Cerebellar cortex (tissue), 1 donor: ENCODE measurements at regions not wholly inside any gene's neighbourhood (a gene's known extent, or its start where the extent isn't known, plus 50 kb on each side); places are given as distances from the start of the nearest gene placed in this dataset.
A peak's percentile ranks its signal among the peaks of the same experiment; 100 is the strongest.
"Not testable (repeated sequence)": the region's sequence is repeated elsewhere in the genome, so short reads cannot be mapped to it uniquely, and the experiment has no call there.

Experiments
- DNase-seq: peaks from one replicate; pipeline ENCODE4 v3.0.0-alpha.2; 2015; ENCODE audit warnings: low spot score

GRCh38 chr6:96276305-96276704, 245.3 kb upstream of the UFL1 start:
- DNase-seq = no peak

- no peak for DNase-seq
These were observed 244.8 kb upstream of the UFL1 start for GRCh38 chr6:96276856-96277255.

- DNase-seq = no peak
These were observed 242.5 kb upstream of the UFL1 start for GRCh38 chr6:96279084-96279483.

- DNase-seq = no peak
These were observed 235.1 kb upstream of the UFL1 start for GRCh38 chr6:96286503-96286902.

GRCh38 chr6:96299525-96299924, 222.1 kb upstream of the UFL1 start:
- DNase-seq = no peak

- no peak for DNase-seq
These were observed 220.6 kb upstream of the UFL1 start for GRCh38 chr6:96301023-96301422.

GRCh38 chr6:96301781-96302180, 219.8 kb upstream of the UFL1 start:
- no peak for DNase-seq

GRCh38 chr6:96302991-96303390, 218.6 kb upstream of the UFL1 start:
- DNase-seq = no peak

GRCh38 chr6:96304997-96305396, 216.6 kb upstream of the UFL1 start:
- no peak for DNase-seq

GRCh38 chr6:96330884-96331283, 190.7 kb upstream of the UFL1 start:
- DNase-seq = no peak

GRCh38 chr6:96340164-96340563, 181.4 kb upstream of the UFL1 start:
- DNase-seq = no peak

GRCh38 chr6:96345501-96345900, 176.1 kb upstream of the UFL1 start:
- DNase-seq = no peak

- DNase-seq = no peak
These were observed 140.4 kb upstream of the UFL1 start for GRCh38 chr6:96381246-96381645.

- DNase-seq = peak; percentile 71
These were observed 129.7 kb upstream of the UFL1 start for GRCh38 chr6:96391776-96392360.

- peak; percentile 38 for DNase-seq
These were observed 126.9 kb upstream of the UFL1 start for GRCh38 chr6:96394727-96395126.

- DNase-seq = no peak
These were observed 111.1 kb upstream of the UFL1 start for GRCh38 chr6:96410467-96410866.

GRCh38 chr6:96420294-96420693, 101.3 kb upstream of the UFL1 start:
- peak; percentile 81 for DNase-seq

- no peak for DNase-seq
These were observed 87.7 kb upstream of the UFL1 start for GRCh38 chr6:96433950-96434349.

- no peak for DNase-seq
These were observed 85.2 kb upstream of the UFL1 start for GRCh38 chr6:96436398-96436797.

GRCh38 chr6:96437228-96437627, 84.4 kb upstream of the UFL1 start:
- DNase-seq = not testable (repeated sequence)

GRCh38 chr6:96450082-96450769, 71.4 kb upstream of the UFL1 start:
- DNase-seq = no peak

- no peak for DNase-seq
These were observed 70.9 kb upstream of the UFL1 start for GRCh38 chr6:96450770-96451130.

- no peak for DNase-seq
These were observed 62.8 kb upstream of the UFL1 start for GRCh38 chr6:96458771-96459170.

GRCh38 chr6:96460052-96460700, 61.4 kb upstream of the UFL1 start:
- peak; percentile 31 for DNase-seq
